ENCODE measurements at regions not wholly inside any gene's neighbourhood (a gene's known extent, or its start where the extent isn't known, plus 50 kb on each side); places are given as distances from the start of the nearest gene placed in this dataset.

DNA sequence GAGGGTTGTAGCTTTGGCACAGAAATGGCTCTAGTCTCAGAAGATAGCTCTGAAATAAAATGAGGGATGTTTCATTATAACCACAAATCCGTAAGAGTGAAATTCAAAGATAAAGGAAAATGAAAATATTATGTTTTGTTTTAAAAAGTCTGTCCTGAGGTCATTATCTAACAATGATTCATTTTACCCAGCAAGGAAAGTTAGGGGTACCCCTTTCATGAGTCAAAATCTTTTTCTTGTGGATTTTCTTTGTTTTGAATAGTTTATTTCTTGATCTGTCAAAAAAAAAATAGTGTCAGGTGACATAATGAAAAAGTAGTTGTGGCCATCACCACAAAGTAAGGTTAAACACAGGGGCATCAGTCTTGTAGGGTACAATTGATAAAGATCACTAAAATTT, 59.7 kb upstream of the MYB start:
- TF ChIP-seq, protein P1, sequence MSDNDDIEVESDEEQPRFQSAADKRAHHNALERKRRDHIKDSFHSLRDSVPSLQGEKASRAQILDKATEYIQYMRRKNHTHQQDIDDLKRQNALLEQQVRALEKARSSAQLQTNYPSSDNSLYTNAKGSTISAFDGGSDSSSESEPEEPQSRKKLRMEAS (IDR thresholded peaks at IDR 0.05) = no peak
- TF ChIP-seq EZH2 (IDR thresholded peaks at IDR 0.05) (no peak), SRF (IDR thresholded peaks at IDR 0.05; ENCODE audit: low read depth) (no peak), POLR2AphosphoS5 (IDR thresholded peaks at IDR 0.05; ENCODE audit: low read depth, low read length) (no peak), EGR1 (IDR thresholded peaks at IDR 0.05; ENCODE audit: low read depth) (no peak), YY1 (IDR thresholded peaks at IDR 0.05; ENCODE audit: extremely low read depth, insufficient replicate concordance, low read depth, low read length) (no peak), POLR2A (IDR thresholded peaks at IDR 0.05; ENCODE audit: borderline replicate concordance, extremely low read depth, insufficient read depth, insufficient read length) (no peak)
- TF ChIP-seq, protein P2, sequence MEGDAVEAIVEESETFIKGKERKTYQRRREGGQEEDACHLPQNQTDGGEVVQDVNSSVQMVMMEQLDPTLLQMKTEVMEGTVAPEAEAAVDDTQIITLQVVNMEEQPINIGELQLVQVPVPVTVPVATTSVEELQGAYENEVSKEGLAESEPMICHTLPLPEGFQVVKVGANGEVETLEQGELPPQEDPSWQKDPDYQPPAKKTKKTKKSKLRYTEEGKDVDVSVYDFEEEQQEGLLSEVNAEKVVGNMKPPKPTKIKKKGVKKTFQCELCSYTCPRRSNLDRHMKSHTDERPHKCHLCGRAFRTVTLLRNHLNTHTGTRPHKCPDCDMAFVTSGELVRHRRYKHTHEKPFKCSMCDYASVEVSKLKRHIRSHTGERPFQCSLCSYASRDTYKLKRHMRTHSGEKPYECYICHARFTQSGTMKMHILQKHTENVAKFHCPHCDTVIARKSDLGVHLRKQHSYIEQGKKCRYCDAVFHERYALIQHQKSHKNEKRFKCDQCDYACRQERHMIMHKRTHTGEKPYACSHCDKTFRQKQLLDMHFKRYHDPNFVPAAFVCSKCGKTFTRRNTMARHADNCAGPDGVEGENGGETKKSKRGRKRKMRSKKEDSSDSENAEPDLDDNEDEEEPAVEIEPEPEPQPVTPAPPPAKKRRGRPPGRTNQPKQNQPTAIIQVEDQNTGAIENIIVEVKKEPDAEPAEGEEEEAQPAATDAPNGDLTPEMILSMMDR (IDR thresholded peaks at IDR 0.05 in 2 of 3, conservative IDR thresholded peaks at IDR 0.05 in 1 of 3; ENCODE audit: borderline replicate concordance in 1 of 3, insufficient read depth in 1 of 3, low read depth in 2 of 3, low read length in 2 of 3) = no peak
